Activated effector memory CD4-positive, alpha-beta T cell treated with Interleukin-2 at 50 U/mL for 16 hours (primary cell): ENCODE measurements at regions not wholly inside any gene's neighbourhood (a gene's known extent, or its start where the extent isn't known, plus 50 kb on each side); places are given as distances from the start of the nearest gene placed in this dataset.

ENCODE experiments used
- DNase-seq: peaks from one replicate; pipeline ENCODE4 v3.0.0-alpha.2; 2020

GRCh38 chr15:79230766-79231165 is 51.8 kb upstream of the ANKRD34C start:
- no peak for DNase-seq

- DNase-seq: no peak
Observed at GRCh38 chr15:79222808-79223207, 59.7 kb upstream of the ANKRD34C start.

- DNase-seq: no peak
Observed at GRCh38 chr15:79221696-79222095, 60.8 kb upstream of the ANKRD34C start.

- no peak for DNase-seq
Observed at GRCh38 chr15:79219393-79220056, 63.0 kb upstream of the ANKRD34C start.

GRCh38 chr15:79218588-79219200 is 63.8 kb upstream of the ANKRD34C start:
- DNase-seq: no peak

- DNase-seq: no peak
Observed at GRCh38 chr15:79213650-79214049, 68.9 kb upstream of the ANKRD34C start.

- DNase-seq: no peak
Observed at GRCh38 chr15:79212589-79213157, 69.8 kb upstream of the ANKRD34C start.

- no peak for DNase-seq
Observed at GRCh38 chr15:79211481-79211880, 71.0 kb upstream of the ANKRD34C start.

GRCh38 chr15:79209690-79210089 is 72.8 kb upstream of the ANKRD34C start:
- no peak for DNase-seq

- no peak for DNase-seq
Observed at GRCh38 chr15:79209116-79209515, 73.4 kb upstream of the ANKRD34C start.

- no peak for DNase-seq
Observed at GRCh38 chr15:79208179-79208578, 74.3 kb upstream of the ANKRD34C start.

- DNase-seq: no peak
Observed at GRCh38 chr15:79206940-79207339, 75.6 kb upstream of the ANKRD34C start.

- DNase-seq: no peak
Observed at GRCh38 chr15:79204886-79205675, 77.4 kb upstream of the ANKRD34C start.

GRCh38 chr15:79198461-79198860 is 84.1 kb upstream of the ANKRD34C start:
- no peak for DNase-seq

- no peak for DNase-seq
Observed at GRCh38 chr15:79197285-79197684, 85.2 kb upstream of the ANKRD34C start.

- no peak for DNase-seq
Observed at GRCh38 chr15:79195802-79196201, 86.7 kb upstream of the ANKRD34C start.

GRCh38 chr15:79195239-79195638 is 87.3 kb upstream of the ANKRD34C start:
- no peak for DNase-seq

GRCh38 chr15:79194386-79194785 is 88.1 kb upstream of the ANKRD34C start:
- DNase-seq: no peak

GRCh38 chr15:79193549-79193948 is 89.0 kb upstream of the ANKRD34C start:
- DNase-seq: no peak

GRCh38 chr15:79193103-79193502 is 89.4 kb upstream of the ANKRD34C start:
- no peak for DNase-seq

GRCh38 chr15:79192462-79193036 is 90.0 kb upstream of the ANKRD34C start:
- no peak for DNase-seq

- no peak for DNase-seq
Observed at GRCh38 chr15:79190093-79190492, 92.4 kb upstream of the ANKRD34C start.

- no peak for DNase-seq
Observed at GRCh38 chr15:79186616-79187015, 95.9 kb upstream of the ANKRD34C start.
